ENCODE measurements at regions not wholly inside any gene's neighbourhood (a gene's known extent, or its start where the extent isn't known, plus 50 kb on each side); places are given as distances from the start of the nearest gene placed in this dataset.
"Not testable (repeated sequence)": the region's sequence is repeated elsewhere in the genome, so short reads cannot be mapped to it uniquely, and the experiment has no call there.

DNA sequence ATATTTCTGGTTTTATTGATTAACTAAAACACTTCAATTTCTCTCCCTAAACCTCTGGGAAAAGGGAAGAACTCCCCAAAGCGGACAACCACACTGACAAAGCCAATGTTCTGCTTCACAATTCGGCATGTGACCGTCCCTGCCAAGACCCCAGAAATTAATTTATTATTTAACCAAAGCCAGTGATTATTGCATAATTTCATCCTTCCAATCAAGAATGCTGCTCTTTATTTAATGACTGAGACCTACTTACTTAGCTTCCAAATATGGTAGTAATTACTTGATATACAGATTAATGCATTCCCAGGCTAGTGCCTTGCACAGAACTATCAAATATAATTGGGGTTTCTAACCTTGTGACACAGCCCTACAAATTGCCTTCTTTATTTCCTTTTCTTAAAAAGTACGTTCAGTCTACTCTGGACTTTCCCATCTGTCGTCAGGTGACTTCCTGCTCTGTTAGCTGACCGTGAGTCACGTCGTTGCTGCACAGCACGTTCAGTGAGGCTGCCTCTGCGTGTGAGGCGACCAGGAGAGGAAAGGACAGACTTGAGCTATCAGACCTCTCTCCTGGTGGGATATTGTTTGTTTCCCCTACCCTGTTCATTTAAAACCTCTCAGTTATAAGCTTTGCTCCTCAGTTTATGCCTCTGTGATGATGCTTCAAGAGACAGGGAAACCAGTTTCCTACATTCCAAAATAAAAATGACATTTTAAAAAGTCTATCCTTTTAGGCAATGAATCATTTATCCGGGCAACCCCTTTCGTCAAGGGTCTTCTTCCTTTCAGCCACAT, 55.7 kb upstream of the TNFAIP3 start:
- no peak overlapping the region for H3K4me3 ChIP-seq (ENCODE audit: low read depth in 1 of 3, low read length in 3 of 3)
- no peaks in the 10 kb centered on the region for H3K9me3 ChIP-seq (ENCODE audit: control insufficient read depth in 4 of 4, low read length in 3 of 4)
- H3K9ac ChIP-seq (ENCODE audit: low read depth in 1 of 2, low read length in 2 of 2): peak overlapping the region in 1 of 2 donors; percentile 14
- peak overlapping the region; percentile 3 to 15 for H3K27ac ChIP-seq (ENCODE audit: low read depth in 1 of 2, low read length in 2 of 2)
- H3K36me3 ChIP-seq (ENCODE audit: control insufficient read depth in 4 of 4, insufficient read depth in 3 of 4, low read depth in 1 of 4, low read length in 3 of 4): no peaks in the 10 kb centered on the region
- peak; percentile 8 to 34 for TF ChIP-seq HNF4A (conservative IDR thresholded peaks at IDR 0.05)
- no peak for TF ChIP-seq HNF4G (IDR thresholded peaks at IDR 0.05)
- TF ChIP-seq YY1 (IDR thresholded peaks at IDR 0.05): peak; percentile 20
- TF ChIP-seq RAD21 (IDR thresholded peaks at IDR 0.05): no peak
- TF ChIP-seq RXRA (IDR thresholded peaks at IDR 0.05): no peak
- TF ChIP-seq JUND (IDR thresholded peaks at IDR 0.05): peak in 1 of 2 donors; percentile 65
- TF ChIP-seq SP1 (IDR thresholded peaks at IDR 0.05): peak; percentile 24
- TF ChIP-seq, protein P1, sequence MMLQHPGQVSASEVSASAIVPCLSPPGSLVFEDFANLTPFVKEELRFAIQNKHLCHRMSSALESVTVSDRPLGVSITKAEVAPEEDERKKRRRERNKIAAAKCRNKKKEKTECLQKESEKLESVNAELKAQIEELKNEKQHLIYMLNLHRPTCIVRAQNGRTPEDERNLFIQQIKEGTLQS (IDR thresholded peaks at IDR 0.05): no peak
- TF ChIP-seq TAF1 (conservative IDR thresholded peaks at IDR 0.05): no peak
- no peak for TF ChIP-seq NR2F2 (IDR thresholded peaks at IDR 0.05)
- H3K4me1 ChIP-seq (ENCODE audit: control insufficient read depth in 4 of 4, insufficient read depth in 4 of 4, low read length in 3 of 4): peaks cover 0 to 5% (median 0%) of the 10 kb centered on the region in 4 donors
- no peak for DNase-seq (ENCODE audit: low spot score)
- no peaks in the 10 kb centered on the region for H3K27me3 ChIP-seq (ENCODE audit: control insufficient read depth in 4 of 4, insufficient read depth in 4 of 4, low read length in 3 of 4)
- WGBS: 31% methylated on average over 13 of the region's 13 CpGs

DNA sequence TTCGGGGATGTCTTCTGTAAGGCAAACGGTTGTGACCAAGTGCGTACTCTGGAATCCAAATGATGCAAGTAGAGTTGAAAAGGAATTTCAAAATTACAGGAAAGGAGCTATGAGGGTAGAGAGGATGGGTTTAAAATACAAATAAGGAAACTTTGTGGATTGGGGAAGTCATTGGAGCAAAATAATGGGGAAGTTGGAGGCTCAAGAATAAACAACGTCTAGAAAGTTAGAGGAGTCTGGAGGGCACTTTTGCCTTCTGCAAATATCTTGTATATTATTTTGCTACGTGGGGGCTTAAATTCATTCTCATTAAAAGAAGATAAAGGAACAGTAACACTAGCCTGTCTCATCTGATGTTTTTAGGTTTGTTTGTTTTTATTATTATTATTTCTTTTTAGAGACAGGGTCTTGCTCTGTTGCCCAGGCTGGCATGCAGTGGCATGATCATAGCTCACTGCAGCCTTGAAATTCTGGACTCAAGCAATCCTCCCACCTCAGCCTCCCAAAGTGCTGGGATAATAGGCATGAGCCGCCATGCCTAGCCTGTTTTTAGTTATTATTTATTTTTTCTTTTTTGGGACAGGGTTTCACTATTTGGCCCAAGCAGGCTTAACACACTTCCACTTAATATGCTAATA, 55.0 kb upstream of the TNFAIP3 start:
- H3K9ac ChIP-seq (ENCODE audit: low read depth in 1 of 2, low read length in 2 of 2): peak overlapping the region in 1 of 2 donors; percentile 14
- no peak overlapping the region for H3K4me3 ChIP-seq (ENCODE audit: low read depth in 1 of 3, low read length in 3 of 3)
- peak overlapping the region in 1 of 2 donors; percentile 3 for H3K27ac ChIP-seq (ENCODE audit: low read depth in 1 of 2, low read length in 2 of 2)
- H3K27me3 ChIP-seq (ENCODE audit: control insufficient read depth in 4 of 4, insufficient read depth in 4 of 4, low read length in 3 of 4): no peaks in the 10 kb centered on the region
- 79% methylated on average over 6 of the region's 6 CpGs for WGBS
- H3K9me3 ChIP-seq (ENCODE audit: control insufficient read depth in 4 of 4, low read length in 3 of 4): no peaks in the 10 kb centered on the region
- DNase-seq (ENCODE audit: low spot score): no peak
- TF ChIP-seq RAD21 (IDR thresholded peaks at IDR 0.05) (no peak), YY1 (IDR thresholded peaks at IDR 0.05) (no peak), HNF4G (IDR thresholded peaks at IDR 0.05) (no peak), JUND (IDR thresholded peaks at IDR 0.05) (no peak), EGR1 (IDR thresholded peaks at IDR 0.05; ENCODE audit: low read depth in 2 of 2) (no peak), TAF1 (conservative IDR thresholded peaks at IDR 0.05) (no peak)
- H3K4me1 ChIP-seq (ENCODE audit: control insufficient read depth in 4 of 4, insufficient read depth in 4 of 4, low read length in 3 of 4): peaks cover 0 to 5% (median 0%) of the 10 kb centered on the region in 4 donors
- H3K36me3 ChIP-seq (ENCODE audit: control insufficient read depth in 4 of 4, insufficient read depth in 3 of 4, low read depth in 1 of 4, low read length in 3 of 4): no peaks in the 10 kb centered on the region

DNA sequence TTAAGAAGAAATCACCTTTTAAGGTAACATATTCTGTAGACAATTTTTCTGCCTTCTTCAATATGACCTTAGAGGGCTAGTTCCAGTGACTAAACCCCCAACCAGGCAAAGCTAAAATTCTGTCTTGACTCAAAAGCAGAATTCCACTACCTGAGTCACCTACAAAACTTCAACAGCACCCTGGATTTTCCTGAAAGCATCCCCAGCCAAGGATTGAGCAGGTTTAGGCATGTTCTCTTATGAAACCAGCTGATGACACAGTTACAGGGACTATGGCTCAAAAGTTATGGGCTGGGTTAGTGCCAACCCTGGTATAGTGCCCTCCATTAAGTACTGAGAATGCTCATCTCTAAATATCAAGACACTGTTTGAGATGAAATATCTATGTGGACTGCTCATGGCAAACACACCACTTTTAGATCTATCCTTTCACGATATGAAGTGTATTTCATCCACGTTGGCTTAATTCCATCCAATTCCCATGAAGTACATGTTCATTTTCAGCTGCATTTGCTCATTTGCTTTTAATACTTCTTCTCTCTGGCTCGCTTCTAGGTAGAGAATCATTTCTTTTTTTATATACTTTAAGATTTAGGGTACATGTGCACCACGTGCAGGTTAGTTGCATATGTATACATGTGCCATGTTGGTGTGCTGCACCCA, 53.6 kb upstream of the TNFAIP3 start:
- H3K9ac ChIP-seq (ENCODE audit: low read depth in 1 of 2, low read length in 2 of 2): no peak overlapping the region
- TF ChIP-seq YY1 (IDR thresholded peaks at IDR 0.05) (no peak), RXRA (IDR thresholded peaks at IDR 0.05) (no peak), HNF4A (conservative IDR thresholded peaks at IDR 0.05) (no peak), FOXA2 (IDR thresholded peaks at IDR 0.05) (no peak), EGR1 (IDR thresholded peaks at IDR 0.05; ENCODE audit: low read depth in 2 of 2) (no peak), HNF4G (IDR thresholded peaks at IDR 0.05) (no peak), RAD21 (IDR thresholded peaks at IDR 0.05) (no peak), NR2F2 (IDR thresholded peaks at IDR 0.05) (no peak), GABPA (IDR thresholded peaks at IDR 0.05 in 1 of 2, conservative IDR thresholded peaks at IDR 0.05 in 1 of 2) (no peak), FOXA1 (IDR thresholded peaks at IDR 0.05) (no peak)
- TF ChIP-seq, protein P2, sequence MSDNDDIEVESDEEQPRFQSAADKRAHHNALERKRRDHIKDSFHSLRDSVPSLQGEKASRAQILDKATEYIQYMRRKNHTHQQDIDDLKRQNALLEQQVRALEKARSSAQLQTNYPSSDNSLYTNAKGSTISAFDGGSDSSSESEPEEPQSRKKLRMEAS (IDR thresholded peaks at IDR 0.05): no peak
- TF ChIP-seq, protein P3, sequence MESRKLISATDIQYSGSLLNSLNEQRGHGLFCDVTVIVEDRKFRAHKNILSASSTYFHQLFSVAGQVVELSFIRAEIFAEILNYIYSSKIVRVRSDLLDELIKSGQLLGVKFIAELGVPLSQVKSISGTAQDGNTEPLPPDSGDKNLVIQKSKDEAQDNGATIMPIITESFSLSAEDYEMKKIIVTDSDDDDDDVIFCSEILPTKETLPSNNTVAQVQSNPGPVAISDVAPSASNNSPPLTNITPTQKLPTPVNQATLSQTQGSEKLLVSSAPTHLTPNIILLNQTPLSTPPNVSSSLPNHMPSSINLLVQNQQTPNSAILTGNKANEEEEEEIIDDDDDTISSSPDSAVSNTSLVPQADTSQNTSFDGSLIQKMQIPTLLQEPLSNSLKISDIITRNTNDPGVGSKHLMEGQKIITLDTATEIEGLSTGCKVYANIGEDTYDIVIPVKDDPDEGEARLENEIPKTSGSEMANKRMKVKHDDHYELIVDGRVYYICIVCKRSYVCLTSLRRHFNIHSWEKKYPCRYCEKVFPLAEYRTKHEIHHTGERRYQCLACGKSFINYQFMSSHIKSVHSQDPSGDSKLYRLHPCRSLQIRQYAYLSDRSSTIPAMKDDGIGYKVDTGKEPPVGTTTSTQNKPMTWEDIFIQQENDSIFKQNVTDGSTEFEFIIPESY (IDR thresholded peaks at IDR 0.05): no peak
- H3K9me3 ChIP-seq (ENCODE audit: control insufficient read depth in 4 of 4, low read length in 3 of 4): no peaks in the 10 kb centered on the region
- no peaks in the 10 kb centered on the region for H3K36me3 ChIP-seq (ENCODE audit: control insufficient read depth in 4 of 4, insufficient read depth in 3 of 4, low read depth in 1 of 4, low read length in 3 of 4)
- 96% methylated on average over 4 of the region's 4 CpGs for WGBS
- no peaks in the 10 kb centered on the region for H3K27me3 ChIP-seq (ENCODE audit: control insufficient read depth in 4 of 4, insufficient read depth in 4 of 4, low read length in 3 of 4)
- no peak for DNase-seq (ENCODE audit: low spot score)
- H3K27ac ChIP-seq (ENCODE audit: low read depth in 1 of 2, low read length in 2 of 2): no peak overlapping the region
- H3K4me1 ChIP-seq (ENCODE audit: control insufficient read depth in 4 of 4, insufficient read depth in 4 of 4, low read length in 3 of 4): peaks cover 0 to 5% (median 0%) of the 10 kb centered on the region in 4 donors
- H3K4me3 ChIP-seq (ENCODE audit: low read depth in 1 of 3, low read length in 3 of 3): no peak overlapping the region

DNA sequence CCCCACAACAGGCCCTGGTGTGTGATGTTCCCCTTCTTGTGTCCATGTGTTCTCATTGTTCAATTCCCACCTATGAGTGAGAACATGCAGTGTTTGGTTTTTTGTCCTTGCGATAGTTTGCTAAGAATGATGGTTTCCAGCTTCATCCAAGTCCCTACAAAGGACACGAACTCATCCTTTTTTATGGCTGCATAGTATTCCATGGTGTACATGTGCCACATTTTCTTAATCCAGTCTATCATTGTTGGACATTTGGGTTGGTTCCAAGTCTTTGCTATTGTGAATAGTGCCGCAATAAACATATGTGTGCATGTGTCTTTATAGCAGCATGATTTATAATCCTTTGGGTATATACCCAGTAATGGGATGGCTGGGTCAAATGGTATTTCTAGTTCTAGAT, 53.0 kb upstream of the TNFAIP3 start:
- H3K36me3 ChIP-seq (ENCODE audit: control insufficient read depth in 4 of 4, insufficient read depth in 3 of 4, low read depth in 1 of 4, low read length in 3 of 4); H3K27ac ChIP-seq (ENCODE audit: low read depth in 1 of 2, low read length in 2 of 2); H3K9me3 ChIP-seq (ENCODE audit: control insufficient read depth in 4 of 4, low read length in 3 of 4); H3K27me3 ChIP-seq (ENCODE audit: control insufficient read depth in 4 of 4, insufficient read depth in 4 of 4, low read length in 3 of 4); H3K4me3 ChIP-seq (ENCODE audit: low read depth in 1 of 3, low read length in 3 of 3); H3K9ac ChIP-seq (ENCODE audit: low read depth in 1 of 2, low read length in 2 of 2); DNase-seq (ENCODE audit: low spot score); H3K4me1 ChIP-seq (ENCODE audit: control insufficient read depth in 4 of 4, insufficient read depth in 4 of 4, low read length in 3 of 4): not testable (repeated sequence)
- 94% methylated on average over 2 of the region's 3 CpGs for WGBS
